HG03432 (cell line): ENCODE measurements at regions not wholly inside any gene's neighbourhood (a gene's known extent, or its start where the extent isn't known, plus 50 kb on each side); places are given as distances from the start of the nearest gene placed in this dataset.

Source experiments
- ATAC-seq: cut with Tn5 transposase; IDR thresholded peaks from one replicate; pipeline ENCODE4 v1.9.1; 2021; ENCODE audit warnings: mild to moderate bottlenecking, moderate library complexity; ENCODE audit not compliant: unreplicated experiment

DNA sequence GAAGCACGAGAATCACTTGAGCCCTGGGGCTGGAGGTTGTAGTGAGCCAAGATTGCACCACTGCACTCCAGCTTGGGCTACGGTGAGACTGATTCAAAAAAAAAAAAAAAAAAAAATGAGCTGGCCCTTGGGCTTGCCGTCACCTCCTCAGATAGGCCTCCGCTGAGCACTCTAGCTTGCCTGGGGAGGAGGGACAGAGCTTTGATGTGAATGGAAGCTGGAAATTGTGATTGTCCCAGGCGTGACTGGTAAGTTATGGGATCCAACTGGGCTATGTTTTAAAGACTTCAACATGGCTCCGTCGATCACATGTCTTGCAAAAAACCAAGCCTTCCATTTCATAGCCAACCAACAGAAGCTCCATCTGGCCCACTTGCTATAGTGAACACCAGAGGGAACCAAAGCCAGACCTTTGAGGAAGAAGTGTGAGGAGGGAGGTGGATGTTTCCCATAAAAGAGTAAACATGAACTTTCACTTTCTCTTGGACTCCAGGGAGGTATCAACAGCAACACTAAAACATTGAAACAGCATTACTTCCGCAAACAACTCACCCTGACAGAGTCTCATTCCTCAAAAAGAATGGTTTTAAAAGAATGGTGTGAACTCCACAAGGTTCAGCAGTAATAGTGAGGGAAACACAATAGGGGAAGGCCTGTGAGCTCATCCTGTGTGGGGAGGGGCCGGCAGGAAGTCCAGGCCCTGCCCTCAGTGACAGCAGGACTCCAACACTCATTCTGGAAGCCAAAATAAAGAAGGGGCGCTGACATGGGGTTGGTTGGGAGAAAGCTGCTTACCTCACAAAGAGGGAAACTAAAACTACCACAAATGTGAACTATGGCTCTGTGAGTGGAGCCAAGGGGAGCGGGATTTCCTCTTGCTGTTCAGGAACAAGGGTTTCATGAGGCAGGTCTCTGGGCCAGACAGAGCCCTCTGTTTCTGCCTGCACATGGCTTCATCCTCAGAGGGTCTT lies 59.2 kb upstream of the IL12A start:
- ATAC-seq, result peak; percentile 82

- ATAC-seq, result no peak
Observed at GRCh38 chr3:159934216-159934615, 54.4 kb upstream of the IL12A start.

DNA sequence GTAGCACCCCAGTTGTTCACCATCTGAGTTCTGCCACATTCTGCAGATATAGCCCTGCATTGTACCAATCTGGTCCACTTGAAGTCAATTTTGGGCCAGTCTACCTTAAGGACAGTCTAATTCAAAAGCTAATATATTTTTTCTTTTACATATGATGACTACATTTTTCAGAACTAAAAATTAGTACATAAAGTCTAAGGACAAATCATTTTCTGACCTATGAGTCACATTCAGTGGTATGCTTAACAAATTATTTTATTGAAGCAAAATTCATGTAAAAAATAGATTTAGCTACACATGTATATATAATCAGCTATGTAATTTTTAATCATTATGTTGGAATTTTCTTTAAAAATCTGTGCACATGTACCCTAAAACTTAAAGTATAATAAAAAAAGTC lies 52.1 kb upstream of the IL12A start:
- no peak for ATAC-seq

GRCh38 chr3:159937561-159938166 lies 51.0 kb upstream of the IL12A start:
- no peak for ATAC-seq

- no peak for ATAC-seq
Observed at GRCh38 chr3:159938714-159939113, 49.9 kb upstream of the IL12A start.
